GM23338 (cell line): ENCODE measurements at regions not wholly inside any gene's neighbourhood (a gene's known extent, or its start where the extent isn't known, plus 50 kb on each side); places are given as distances from the start of the nearest gene placed in this dataset.

Source experiments
- ATAC-seq: fragments of 200-7000 bp; cut with Tn5 transposase; 3 replicates; pipeline ENCODE4 v1.9.1; 2020
- DNase-seq: peaks from one replicate; pipeline ENCODE4 v3.0.0-alpha.2; 2015; ENCODE audit warnings: low spot score
- H2AFZ ChIP-seq: fragments of 200-600 bp; sonication (generic); 2 replicates; pipeline ENCODE4 v1.8.0; 2016; ENCODE audit warnings: antibody characterized with exemption, mild to moderate bottlenecking, moderate library complexity
- H3F3A ChIP-seq: fragments of 200-600 bp; sonication (generic); replicated peaks from 2 replicates; pipeline ENCODE4 v1.8.0; 2017; ENCODE audit warnings: antibody characterized with exemption, mixed run types, low read depth
- H3K27ac ChIP-seq: fragments of 200-600 bp; sonication (generic); 2 replicates; pipeline ENCODE4 v1.6.1; 2016; ENCODE audit warnings: low read depth
- H3K27me3 ChIP-seq: fragments of 200-600 bp; sonication (generic); 2 replicates; pipeline ENCODE4 v1.8.0; 2016; ENCODE audit warnings: mild to moderate bottlenecking, mixed run types, moderate library complexity; ENCODE audit not compliant: insufficient read depth
- H3K36me3 ChIP-seq: fragments of 200-600 bp; sonication (generic); 2 replicates; pipeline ENCODE4 v1.8.0; 2016; ENCODE audit warnings: mild to moderate bottlenecking; ENCODE audit not compliant: insufficient read depth
- H3K4me1 ChIP-seq: fragments of 200-600 bp; sonication (generic); 2 replicates; pipeline ENCODE4 v1.8.0; 2016; ENCODE audit warnings: mild to moderate bottlenecking, moderate library complexity; ENCODE audit not compliant: insufficient read depth
- H3K4me2 ChIP-seq: fragments of 200-600 bp; sonication (generic); 2 replicates; pipeline ENCODE4 v1.7.1; 2017; ENCODE audit warnings: mixed run types
- H3K4me3 ChIP-seq: fragments of 200-600 bp; sonication (generic); 2 replicates; pipeline ENCODE4 v1.6.1; 2016; ENCODE audit warnings: mixed run types
- H3K79me2 ChIP-seq: fragments of 200-600 bp; sonication (generic); replicated peaks from 2 replicates; pipeline ENCODE4 v1.8.0; 2017; ENCODE audit warnings: mild to moderate bottlenecking; ENCODE audit not compliant: insufficient read depth
- H3K9me2 ChIP-seq: fragments of 200-600 bp; sonication (generic); 2 replicates; pipeline ENCODE4 v1.8.0; 2017; ENCODE audit not compliant: insufficient read depth
- H4K20me1 ChIP-seq: fragments of 200-600 bp; sonication (generic); replicated peaks from 2 replicates; pipeline ENCODE4 v1.8.0; 2017; ENCODE audit warnings: mild to moderate bottlenecking; ENCODE audit not compliant: insufficient read depth
- H3K27ac Mint-ChIP-seq: 2 replicates; pipeline ENCODE4 v1.8.0; 2020; ENCODE audit warnings: inconsistent platforms, mild to moderate bottlenecking, moderate library complexity, mixed read lengths
- H3K27me3 Mint-ChIP-seq: 3 replicates; pipeline ENCODE4 v1.8.0; 2022; ENCODE audit warnings: low read depth, mild to moderate bottlenecking, moderate library complexity, mixed read lengths, inconsistent platforms; ENCODE audit not compliant: insufficient read depth, poor library complexity
- H3K36me3 Mint-ChIP-seq: 3 replicates; pipeline ENCODE4 v1.8.0; 2021; ENCODE audit warnings: low read depth, mild to moderate bottlenecking, inconsistent platforms, moderate library complexity, mixed read lengths
- H3K4me1 Mint-ChIP-seq: 3 replicates; pipeline ENCODE4 v1.8.0; 2020; ENCODE audit warnings: mild to moderate bottlenecking, inconsistent platforms, mixed read lengths
- H3K4me3 Mint-ChIP-seq: 3 replicates; pipeline ENCODE4 v1.8.0; 2021; ENCODE audit warnings: moderate library complexity, mild to moderate bottlenecking, inconsistent platforms, mixed read lengths
- H3K9me3 Mint-ChIP-seq: 3 replicates; pipeline ENCODE4 v1.8.0; 2020; ENCODE audit warnings: moderate library complexity, mild to moderate bottlenecking, inconsistent platforms, mixed read lengths
- CREB1 ChIP-seq: fragments of 250-450 bp; sonication (Bioruptor Pico); IDR thresholded peaks from 2 replicates; pipeline ENCODE4 v1.5.0; 2020; ENCODE audit warnings: low read depth, mild to moderate bottlenecking, moderate library complexity
- EZH2 ChIP-seq: fragments of 200-600 bp; sonication (generic); IDR thresholded peaks from one replicate; pipeline ENCODE4 v1.8.0; 2017; ENCODE audit warnings: antibody characterized with exemption, mild to moderate bottlenecking, low read depth; ENCODE audit not compliant: unreplicated experiment
- EZH2phosphoT487 ChIP-seq: fragments of 200-600 bp; sonication (generic); IDR thresholded peaks from one replicate; pipeline ENCODE4 v1.8.1; 2018; ENCODE audit warnings: antibody characterized with exemption; ENCODE audit not compliant: unreplicated experiment
- JUNB ChIP-seq: IDR thresholded peaks from one replicate; pipeline ENCODE4 v1.6.1; 2016; ENCODE audit warnings: antibody characterized with exemption; ENCODE audit not compliant: unreplicated experiment
- NANOG ChIP-seq: IDR thresholded peaks from 2 replicates; pipeline ENCODE4 v1.6.1; 2016; ENCODE audit warnings: antibody characterized with exemption, borderline replicate concordance
- POLR2AphosphoS5 ChIP-seq: IDR thresholded peaks from 2 replicates; pipeline ENCODE4 v1.6.1; 2016; ENCODE audit warnings: antibody characterized with exemption, low read depth
- STAT1 ChIP-seq: IDR thresholded peaks from one replicate; pipeline ENCODE4 v1.6.1; 2016; ENCODE audit warnings: antibody characterized with exemption; ENCODE audit not compliant: unreplicated experiment
- ZNF114 ChIP-seq: fragments of 250-450 bp; sonication (Bioruptor Pico); IDR thresholded peaks from 2 replicates; pipeline ENCODE4 v1.5.0; 2020; ENCODE audit warnings: mild to moderate bottlenecking, moderate library complexity
- ZNF331 ChIP-seq: fragments of 250-450 bp; sonication (Bioruptor Pico); IDR thresholded peaks from 2 replicates; pipeline ENCODE4 v1.5.0; 2020; ENCODE audit warnings: low read depth, mild to moderate bottlenecking, moderate library complexity
- TF ChIP-seq, protein P1 (sequence below): IDR thresholded peaks from 2 replicates; pipeline ENCODE4 v1.6.1; 2016; ENCODE audit warnings: antibody characterized with exemption
- TF ChIP-seq, protein P2 (sequence below), 2 experiments: fragments of 200-600 bp in 1 of 2; sonication (generic) in 1 of 2; conservative IDR thresholded peaks; 2 replicates each; pipeline versions ENCODE4 v1.5.1 to v1.6.1; 2016 to 2017; ENCODE audit warnings: antibody characterized with exemption in 2 of 2, low read depth in 2 of 2, mild to moderate bottlenecking in 2 of 2, moderate library complexity in 1 of 2
- TF ChIP-seq, protein P3 (sequence below): IDR thresholded peaks from one replicate; pipeline ENCODE4 v1.6.1; 2018; ENCODE audit warnings: antibody characterized with exemption; ENCODE audit not compliant: unreplicated experiment
- TF ChIP-seq, protein P4 (sequence below): fragments of 250-450 bp; sonication (Bioruptor Pico); IDR thresholded peaks from 2 replicates; pipeline ENCODE4 v1.5.0; 2020; ENCODE audit warnings: mild to moderate bottlenecking, moderate library complexity

DNA sequence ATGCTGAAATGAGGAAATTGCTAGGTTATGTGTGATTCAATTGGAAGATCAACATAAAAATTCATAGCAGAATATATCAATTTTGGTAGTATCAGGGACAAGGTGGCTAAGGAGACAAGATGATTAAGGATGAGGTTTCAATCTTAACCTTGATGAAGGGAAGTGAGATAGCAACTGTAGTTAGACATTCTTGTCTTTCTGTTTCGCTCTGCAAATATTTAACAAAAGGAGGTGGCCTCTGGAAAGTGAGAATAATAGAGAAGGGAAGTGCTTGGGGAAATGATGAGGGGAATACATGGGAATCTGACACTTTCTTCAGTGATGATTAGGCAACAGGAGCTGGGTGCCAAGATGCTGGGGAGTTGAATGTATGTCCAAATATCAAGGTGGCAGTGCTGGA is 337.1 kb upstream of the PUDP start (continued):
- TF ChIP-seq, protein P1, sequence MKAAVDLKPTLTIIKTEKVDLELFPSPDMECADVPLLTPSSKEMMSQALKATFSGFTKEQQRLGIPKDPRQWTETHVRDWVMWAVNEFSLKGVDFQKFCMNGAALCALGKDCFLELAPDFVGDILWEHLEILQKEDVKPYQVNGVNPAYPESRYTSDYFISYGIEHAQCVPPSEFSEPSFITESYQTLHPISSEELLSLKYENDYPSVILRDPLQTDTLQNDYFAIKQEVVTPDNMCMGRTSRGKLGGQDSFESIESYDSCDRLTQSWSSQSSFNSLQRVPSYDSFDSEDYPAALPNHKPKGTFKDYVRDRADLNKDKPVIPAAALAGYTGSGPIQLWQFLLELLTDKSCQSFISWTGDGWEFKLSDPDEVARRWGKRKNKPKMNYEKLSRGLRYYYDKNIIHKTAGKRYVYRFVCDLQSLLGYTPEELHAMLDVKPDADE, result no peak
- TF ChIP-seq NANOG (no peak), EZH2phosphoT487 (no peak)

DNA sequence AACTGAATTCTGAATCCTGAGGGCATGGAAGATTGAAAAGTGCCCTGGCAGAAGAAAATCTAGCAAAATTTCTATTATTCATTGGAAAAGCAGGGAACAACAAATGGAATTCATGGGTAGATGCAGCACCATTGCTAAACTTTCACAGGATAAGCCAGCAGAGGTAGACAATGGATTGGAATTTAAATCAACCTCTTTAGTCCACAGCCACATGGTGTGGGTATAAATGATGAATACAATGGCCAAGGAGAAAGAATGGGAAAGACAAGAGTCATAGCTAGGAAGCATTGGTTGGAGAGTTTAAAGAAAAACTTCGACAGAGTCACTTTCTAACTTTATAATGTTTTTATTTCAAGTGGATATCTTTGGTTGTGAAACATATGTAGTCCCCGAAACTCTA is 332.8 kb upstream of the PUDP start:
- no peak overlapping the region for H3K27ac Mint-ChIP-seq
- H3K4me3 Mint-ChIP-seq, result no peak overlapping the region
- ATAC-seq, result no peak
- H3K9me3 Mint-ChIP-seq, result no peaks in the 10 kb centered on the region; the same call in 2 of the 3 replicates
- Histone ChIP-seq H3F3A (no peaks in the 10 kb centered on the region), H3K36me3 (no peaks in the 10 kb centered on the region), H3K4me1 (no peaks in the 10 kb centered on the region; the same call in 1 of the 2 replicates), H3K27me3 (no peaks in the 10 kb centered on the region), H3K27ac (no peak overlapping the region), H3K4me3 (no peak overlapping the region), H4K20me1 (no peaks in the 10 kb centered on the region), H3K79me2 (no peaks in the 10 kb centered on the region), H3K9me2 (no peaks in the 10 kb centered on the region), H2AFZ (no peak overlapping the region), H3K4me2 (no peak overlapping the region)
- no peaks in the 10 kb centered on the region for H3K27me3 Mint-ChIP-seq
- no peak for DNase-seq
- H3K36me3 Mint-ChIP-seq, result no peaks in the 10 kb centered on the region
- no peaks in the 10 kb centered on the region; the same call in 2 of the 3 replicates for H3K4me1 Mint-ChIP-seq
- TF ChIP-seq, protein P2, sequence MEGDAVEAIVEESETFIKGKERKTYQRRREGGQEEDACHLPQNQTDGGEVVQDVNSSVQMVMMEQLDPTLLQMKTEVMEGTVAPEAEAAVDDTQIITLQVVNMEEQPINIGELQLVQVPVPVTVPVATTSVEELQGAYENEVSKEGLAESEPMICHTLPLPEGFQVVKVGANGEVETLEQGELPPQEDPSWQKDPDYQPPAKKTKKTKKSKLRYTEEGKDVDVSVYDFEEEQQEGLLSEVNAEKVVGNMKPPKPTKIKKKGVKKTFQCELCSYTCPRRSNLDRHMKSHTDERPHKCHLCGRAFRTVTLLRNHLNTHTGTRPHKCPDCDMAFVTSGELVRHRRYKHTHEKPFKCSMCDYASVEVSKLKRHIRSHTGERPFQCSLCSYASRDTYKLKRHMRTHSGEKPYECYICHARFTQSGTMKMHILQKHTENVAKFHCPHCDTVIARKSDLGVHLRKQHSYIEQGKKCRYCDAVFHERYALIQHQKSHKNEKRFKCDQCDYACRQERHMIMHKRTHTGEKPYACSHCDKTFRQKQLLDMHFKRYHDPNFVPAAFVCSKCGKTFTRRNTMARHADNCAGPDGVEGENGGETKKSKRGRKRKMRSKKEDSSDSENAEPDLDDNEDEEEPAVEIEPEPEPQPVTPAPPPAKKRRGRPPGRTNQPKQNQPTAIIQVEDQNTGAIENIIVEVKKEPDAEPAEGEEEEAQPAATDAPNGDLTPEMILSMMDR (conservative IDR thresholded peaks at IDR 0.05; ENCODE audit: low read depth in 2 of 2), result no peak
- no peak for TF ChIP-seq ZNF114 (CRISPR knock-in tag)
- no peak for TF ChIP-seq CREB1 (CRISPR knock-in tag)
- TF ChIP-seq STAT1, result no peak
- TF ChIP-seq, protein P3, sequence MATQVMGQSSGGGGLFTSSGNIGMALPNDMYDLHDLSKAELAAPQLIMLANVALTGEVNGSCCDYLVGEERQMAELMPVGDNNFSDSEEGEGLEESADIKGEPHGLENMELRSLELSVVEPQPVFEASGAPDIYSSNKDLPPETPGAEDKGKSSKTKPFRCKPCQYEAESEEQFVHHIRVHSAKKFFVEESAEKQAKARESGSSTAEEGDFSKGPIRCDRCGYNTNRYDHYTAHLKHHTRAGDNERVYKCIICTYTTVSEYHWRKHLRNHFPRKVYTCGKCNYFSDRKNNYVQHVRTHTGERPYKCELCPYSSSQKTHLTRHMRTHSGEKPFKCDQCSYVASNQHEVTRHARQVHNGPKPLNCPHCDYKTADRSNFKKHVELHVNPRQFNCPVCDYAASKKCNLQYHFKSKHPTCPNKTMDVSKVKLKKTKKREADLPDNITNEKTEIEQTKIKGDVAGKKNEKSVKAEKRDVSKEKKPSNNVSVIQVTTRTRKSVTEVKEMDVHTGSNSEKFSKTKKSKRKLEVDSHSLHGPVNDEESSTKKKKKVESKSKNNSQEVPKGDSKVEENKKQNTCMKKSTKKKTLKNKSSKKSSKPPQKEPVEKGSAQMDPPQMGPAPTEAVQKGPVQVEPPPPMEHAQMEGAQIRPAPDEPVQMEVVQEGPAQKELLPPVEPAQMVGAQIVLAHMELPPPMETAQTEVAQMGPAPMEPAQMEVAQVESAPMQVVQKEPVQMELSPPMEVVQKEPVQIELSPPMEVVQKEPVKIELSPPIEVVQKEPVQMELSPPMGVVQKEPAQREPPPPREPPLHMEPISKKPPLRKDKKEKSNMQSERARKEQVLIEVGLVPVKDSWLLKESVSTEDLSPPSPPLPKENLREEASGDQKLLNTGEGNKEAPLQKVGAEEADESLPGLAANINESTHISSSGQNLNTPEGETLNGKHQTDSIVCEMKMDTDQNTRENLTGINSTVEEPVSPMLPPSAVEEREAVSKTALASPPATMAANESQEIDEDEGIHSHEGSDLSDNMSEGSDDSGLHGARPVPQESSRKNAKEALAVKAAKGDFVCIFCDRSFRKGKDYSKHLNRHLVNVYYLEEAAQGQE, result no peak
- TF ChIP-seq, protein P4, sequence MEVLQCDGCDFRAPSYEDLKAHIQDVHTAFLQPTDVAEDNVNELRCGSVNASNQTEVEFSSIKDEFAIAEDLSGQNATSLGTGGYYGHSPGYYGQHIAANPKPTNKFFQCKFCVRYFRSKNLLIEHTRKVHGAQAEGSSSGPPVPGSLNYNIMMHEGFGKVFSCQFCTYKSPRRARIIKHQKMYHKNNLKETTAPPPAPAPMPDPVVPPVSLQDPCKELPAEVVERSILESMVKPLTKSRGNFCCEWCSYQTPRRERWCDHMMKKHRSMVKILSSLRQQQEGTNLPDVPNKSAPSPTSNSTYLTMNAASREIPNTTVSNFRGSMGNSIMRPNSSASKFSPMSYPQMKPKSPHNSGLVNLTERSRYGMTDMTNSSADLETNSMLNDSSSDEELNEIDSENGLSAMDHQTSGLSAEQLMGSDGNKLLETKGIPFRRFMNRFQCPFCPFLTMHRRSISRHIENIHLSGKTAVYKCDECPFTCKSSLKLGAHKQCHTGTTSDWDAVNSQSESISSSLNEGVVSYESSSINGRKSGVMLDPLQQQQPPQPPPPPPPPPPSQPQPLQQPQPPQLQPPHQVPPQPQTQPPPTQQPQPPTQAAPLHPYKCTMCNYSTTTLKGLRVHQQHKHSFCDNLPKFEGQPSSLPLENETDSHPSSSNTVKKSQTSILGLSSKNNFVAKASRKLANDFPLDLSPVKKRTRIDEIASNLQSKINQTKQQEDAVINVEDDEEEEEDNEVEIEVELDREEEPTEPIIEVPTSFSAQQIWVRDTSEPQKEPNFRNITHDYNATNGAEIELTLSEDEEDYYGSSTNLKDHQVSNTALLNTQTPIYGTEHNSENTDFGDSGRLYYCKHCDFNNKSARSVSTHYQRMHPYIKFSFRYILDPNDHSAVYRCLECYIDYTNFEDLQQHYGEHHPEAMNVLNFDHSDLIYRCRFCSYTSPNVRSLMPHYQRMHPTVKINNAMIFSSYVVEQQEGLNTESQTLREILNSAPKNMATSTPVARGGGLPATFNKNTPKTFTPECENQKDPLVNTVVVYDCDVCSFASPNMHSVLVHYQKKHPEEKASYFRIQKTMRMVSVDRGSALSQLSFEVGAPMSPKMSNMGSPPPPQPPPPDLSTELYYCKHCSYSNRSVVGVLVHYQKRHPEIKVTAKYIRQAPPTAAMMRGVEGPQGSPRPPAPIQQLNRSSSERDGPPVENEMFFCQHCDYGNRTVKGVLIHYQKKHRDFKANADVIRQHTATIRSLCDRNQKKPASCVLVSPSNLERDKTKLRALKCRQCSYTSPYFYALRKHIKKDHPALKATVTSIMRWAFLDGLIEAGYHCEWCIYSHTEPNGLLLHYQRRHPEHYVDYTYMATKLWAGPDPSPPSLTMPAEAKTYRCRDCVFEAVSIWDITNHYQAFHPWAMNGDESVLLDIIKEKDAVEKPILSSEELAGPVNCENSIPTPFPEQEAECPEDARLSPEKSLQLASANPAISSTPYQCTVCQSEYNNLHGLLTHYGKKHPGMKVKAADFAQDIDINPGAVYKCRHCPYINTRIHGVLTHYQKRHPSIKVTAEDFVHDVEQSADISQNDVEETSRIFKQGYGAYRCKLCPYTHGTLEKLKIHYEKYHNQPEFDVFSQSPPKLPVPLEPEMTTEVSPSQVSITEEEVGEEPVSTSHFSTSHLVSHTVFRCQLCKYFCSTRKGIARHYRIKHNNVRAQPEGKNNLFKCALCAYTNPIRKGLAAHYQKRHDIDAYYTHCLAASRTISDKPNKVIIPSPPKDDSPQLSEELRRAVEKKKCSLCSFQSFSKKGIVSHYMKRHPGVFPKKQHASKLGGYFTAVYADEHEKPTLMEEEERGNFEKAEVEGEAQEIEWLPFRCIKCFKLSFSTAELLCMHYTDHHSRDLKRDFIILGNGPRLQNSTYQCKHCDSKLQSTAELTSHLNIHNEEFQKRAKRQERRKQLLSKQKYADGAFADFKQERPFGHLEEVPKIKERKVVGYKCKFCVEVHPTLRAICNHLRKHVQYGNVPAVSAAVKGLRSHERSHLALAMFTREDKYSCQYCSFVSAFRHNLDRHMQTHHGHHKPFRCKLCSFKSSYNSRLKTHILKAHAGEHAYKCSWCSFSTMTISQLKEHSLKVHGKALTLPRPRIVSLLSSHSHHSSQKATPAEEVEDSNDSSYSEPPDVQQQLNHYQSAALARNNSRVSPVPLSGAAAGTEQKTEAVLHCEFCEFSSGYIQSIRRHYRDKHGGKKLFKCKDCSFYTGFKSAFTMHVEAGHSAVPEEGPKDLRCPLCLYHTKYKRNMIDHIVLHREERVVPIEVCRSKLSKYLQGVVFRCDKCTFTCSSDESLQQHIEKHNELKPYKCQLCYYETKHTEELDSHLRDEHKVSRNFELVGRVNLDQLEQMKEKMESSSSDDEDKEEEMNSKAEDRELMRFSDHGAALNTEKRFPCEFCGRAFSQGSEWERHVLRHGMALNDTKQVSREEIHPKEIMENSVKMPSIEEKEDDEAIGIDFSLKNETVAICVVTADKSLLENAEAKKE (CRISPR knock-in tag), result no peak
- no peak for TF ChIP-seq EZH2
- no peak for TF ChIP-seq JUNB
- no peak for TF ChIP-seq POLR2AphosphoS5
- TF ChIP-seq ZNF331 (CRISPR knock-in tag), result no peak
- no peak for TF ChIP-seq NANOG
